ENCODE measurements at regions not wholly inside any gene's neighbourhood (a gene's known extent, or its start where the extent isn't known, plus 50 kb on each side); places are given as distances from the start of the nearest gene placed in this dataset.
"Not testable (repeated sequence)": the region's sequence is repeated elsewhere in the genome, so short reads cannot be mapped to it uniquely, and the experiment has no call there.

DNA sequence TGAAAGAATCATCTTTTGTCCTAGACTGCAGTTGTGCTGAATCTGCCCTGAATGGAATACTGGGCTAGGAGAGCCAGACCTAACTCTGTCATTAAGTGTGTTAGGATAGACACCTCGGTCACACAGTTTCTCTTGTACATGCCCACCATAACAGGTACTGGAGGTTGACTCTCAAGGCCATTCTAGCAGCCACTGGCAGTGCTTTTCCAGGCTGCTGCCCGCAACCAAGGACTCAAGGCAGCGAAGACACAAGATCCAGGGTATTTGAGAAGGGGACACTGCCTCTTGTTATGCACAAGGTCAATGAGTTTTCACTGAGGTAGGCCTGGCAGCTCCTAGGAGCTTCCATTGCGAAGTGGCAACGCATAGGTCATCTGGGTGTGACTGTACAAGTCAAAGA lies 70.6 kb upstream of the ZNF746 start:
- no peak for DNase-seq (ENCODE audit: low spot score)

DNA sequence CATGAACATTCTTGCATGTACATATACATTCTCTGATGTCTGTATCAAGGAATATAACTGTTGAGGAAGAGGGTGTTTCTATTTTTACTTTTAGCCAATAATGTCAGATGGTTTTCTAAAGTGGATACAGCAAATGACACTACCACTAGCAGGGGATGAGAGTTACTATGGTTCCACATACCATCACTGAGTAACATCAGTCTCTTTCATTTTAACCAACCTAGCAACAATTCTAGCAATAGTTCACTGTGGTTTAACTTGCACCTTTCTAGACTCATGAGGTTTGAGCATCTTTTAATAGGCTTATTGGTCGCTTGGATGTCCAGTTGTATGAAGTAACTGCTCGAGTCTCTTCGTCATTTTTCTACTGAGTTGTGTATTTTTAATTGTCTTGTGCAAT lies 68.5 kb upstream of the ZNF746 start:
- no peak for DNase-seq (ENCODE audit: low spot score)

DNA sequence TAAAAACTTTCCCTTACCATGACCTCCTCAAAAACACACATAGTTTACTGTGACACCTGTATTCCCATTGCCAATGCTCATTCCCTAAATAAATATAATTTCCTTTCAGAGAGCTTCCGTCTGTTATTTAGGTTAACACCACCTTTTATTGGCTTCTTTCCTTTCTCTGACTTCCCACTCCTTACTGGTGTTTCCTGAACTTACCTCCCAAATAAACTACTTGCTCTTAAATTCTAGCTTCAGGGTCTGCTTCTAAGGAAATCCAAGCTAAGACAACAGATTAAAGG lies 67.4 kb upstream of the ZNF746 start:
- DNase-seq (ENCODE audit: low spot score): no peak

- no peak for DNase-seq (ENCODE audit: low spot score)
Observed at GRCh38 chr7:149564340-149565095, 66.9 kb upstream of the ZNF746 start.

- DNase-seq (ENCODE audit: low spot score): no peak
Observed at GRCh38 chr7:149562602-149563001, 65.0 kb upstream of the ZNF746 start.

- no peak for DNase-seq (ENCODE audit: low spot score)
Observed at GRCh38 chr7:149561072-149561471, 63.5 kb upstream of the ZNF746 start.

DNA sequence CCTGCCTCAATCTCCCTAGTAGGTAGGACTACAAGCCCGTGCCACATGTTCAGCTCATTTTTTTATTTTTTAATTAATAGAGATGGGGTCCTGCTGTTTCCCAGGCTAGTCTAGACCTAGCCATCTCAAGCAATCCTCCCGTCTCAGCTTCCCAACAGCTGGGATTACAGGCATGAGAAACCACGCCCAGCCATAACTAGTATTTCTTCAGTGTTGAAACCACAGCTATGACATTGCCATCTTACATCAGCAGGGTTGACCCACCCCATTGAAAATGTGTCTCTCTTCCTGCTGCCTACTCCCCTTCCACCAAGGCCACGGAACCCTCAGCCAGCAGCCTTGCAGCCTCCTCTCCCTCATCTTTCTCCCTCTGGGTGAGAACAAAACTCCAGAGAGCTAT lies 62.1 kb upstream of the ZNF746 start:
- no peak for DNase-seq (ENCODE audit: low spot score)

DNA sequence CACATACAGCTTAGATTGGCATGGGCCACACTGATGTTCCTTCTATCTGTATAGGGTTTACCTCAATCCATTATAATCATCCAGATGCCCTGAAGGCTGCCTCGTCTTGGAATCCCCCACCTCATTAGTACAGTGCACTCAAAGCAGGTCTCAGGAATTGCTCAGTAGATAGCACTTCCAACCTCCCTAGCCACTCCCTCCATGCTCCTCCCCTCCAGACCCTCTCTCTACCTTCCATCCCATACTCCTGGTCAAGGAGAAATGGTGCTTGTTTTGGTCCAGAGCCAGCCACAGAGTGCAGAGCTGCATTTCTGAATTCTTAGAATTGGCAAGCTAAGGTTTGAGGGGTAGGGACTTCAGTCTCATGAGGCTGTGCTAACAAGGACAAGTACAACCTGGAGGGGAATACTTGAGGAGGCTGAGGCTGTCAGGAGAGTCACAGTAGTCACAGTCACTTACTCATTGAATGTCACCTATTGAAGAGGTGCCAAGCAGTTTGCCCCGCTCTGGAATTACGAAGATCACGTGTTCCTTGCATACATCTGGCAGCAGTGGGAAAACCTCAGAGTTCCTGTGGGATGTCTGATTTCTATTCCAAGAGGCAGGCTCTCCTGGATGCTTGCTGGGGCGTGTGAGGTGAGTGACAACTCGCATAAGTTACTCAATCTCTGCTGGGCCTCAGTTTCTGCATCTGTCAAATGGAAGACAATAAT lies 60.7 kb upstream of the ZNF746 start:
- no peak for DNase-seq (ENCODE audit: low spot score)

DNA sequence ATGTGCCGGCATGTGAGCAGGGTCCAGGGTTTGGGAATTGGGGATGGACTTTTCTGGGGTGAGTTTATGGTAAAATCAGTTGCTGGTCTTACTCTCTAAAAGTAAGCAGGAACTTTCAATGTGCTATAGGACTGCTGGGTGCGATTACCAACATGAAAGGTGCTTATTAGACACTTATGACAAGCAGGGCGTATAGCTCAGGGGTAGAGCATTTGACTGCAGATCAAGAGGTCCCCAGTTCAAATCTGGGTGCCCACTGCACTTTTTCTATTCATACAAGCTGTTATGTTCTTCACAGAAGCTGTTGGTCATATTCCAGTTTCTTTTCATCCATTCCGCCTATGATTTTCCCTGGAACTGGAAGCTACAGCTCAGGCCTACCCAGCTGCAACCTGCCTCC lies 58.9 kb upstream of the ZNF746 start:
- DNase-seq (ENCODE audit: low spot score): not testable (repeated sequence)

- DNase-seq (ENCODE audit: low spot score): not testable (repeated sequence)
Observed at GRCh38 chr7:149554821-149555220, 57.2 kb upstream of the ZNF746 start.

GRCh38 chr7:149553991-149554390 lies 56.4 kb upstream of the ZNF746 start:
- DNase-seq (ENCODE audit: low spot score): not testable (repeated sequence)

GRCh38 chr7:149552799-149553198 lies 55.2 kb upstream of the ZNF746 start:
- DNase-seq (ENCODE audit: low spot score): no peak
